Glomerular visceral epithelial cell (primary cell): ENCODE measurements at regions not wholly inside any gene's neighbourhood (a gene's known extent, or its start where the extent isn't known, plus 50 kb on each side); places are given as distances from the start of the nearest gene placed in this dataset.
A peak's percentile ranks its signal among the peaks of the same experiment; 100 is the strongest.

Source experiments
- DNase-seq: peaks from one replicate; pipeline ENCODE4 v3.0.0-alpha.2; 2016; ENCODE audit errors: extremely low spot score

DNA sequence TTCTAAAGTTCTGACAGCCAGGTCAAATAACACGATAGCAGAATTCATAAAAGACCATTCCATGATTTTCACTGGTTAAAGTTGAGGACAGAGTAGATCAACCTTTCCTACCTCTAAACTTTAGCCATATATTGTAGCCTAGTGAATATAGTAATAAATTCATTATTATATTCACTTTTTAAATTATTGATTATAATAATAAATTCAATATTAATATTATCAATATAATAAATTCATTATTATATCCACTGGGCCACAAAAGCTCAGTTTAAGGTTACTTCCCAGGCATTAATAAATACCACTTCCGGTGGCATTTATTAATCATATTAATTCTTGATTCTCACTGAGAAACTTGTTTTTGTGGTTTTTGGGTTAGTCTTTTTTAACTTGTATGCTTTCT, 85.7 kb upstream of the GPC6 start:
- DNase-seq, result no peak

DNA sequence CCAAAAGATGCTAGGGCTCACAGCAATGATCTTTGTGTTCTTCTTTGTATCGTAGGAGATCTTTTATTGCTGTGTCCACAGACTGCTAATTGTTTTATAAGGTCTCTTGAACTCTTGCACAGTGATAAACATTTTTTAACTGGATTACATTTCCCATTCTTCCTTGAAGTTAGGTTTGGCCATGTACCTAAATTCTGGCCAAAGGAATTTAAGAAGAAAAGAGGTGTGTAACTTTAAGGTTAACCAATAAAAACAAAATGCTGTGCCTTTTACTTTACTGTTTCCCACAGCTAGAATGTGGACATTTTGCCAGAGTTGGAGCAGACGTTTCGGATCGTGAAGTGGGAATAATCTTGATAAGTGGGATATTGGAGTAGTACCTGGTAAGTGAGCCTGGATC, 82.6 kb upstream of the GPC6 start:
- DNase-seq, result no peak

DNA sequence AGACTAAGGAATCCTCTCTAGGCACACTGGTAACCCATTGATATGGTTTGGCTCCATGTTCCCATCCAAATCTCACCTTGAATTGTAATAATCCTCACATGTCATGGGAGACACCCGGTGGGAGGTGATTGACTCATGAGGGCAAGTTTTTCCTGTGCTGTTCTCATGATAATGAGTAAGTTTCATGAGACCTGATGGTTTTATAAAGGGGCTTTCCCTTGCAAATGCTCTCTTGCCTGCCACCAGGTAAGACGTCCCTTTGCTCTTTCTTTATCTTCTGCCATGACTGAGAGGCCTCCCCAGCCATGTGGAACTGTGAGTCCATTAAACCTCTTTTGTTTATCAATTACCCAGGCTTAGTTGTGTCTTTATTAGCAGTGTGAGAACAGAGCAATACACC, 81.4 kb upstream of the GPC6 start:
- DNase-seq, result no peak

DNA sequence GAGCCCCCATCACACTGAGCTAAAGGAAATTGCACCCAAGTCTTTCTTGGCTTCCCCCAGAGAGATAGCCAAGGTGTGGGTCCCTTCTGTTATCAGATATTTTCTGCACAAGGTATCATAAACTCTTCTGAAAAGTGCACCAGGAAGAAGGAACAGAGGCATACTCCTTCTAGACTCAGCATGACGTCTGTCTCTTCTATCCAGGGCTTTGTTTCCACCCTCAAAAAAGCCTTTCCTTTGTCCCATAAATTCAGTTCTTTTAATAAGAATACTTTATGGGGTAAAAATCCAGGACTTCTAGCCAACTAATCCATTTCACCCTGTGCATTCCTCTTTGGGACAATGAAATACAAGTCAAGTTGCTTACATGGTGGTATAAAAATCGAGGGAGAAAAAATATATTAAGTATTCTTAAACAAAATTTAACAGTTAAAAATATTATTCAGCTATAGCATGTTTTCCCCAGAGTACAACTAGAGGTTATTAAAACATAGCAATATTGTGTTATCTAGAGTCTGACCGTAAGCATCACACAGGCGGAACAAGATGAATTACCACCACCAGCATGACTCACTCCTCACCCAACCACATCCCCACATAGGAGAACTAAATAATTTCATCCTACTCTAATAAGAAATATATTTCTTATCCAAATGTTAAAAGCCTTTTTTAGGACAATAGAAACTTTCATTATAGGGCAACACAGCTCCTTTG, 79.9 kb upstream of the GPC6 start:
- peak; percentile 68 for DNase-seq

DNA sequence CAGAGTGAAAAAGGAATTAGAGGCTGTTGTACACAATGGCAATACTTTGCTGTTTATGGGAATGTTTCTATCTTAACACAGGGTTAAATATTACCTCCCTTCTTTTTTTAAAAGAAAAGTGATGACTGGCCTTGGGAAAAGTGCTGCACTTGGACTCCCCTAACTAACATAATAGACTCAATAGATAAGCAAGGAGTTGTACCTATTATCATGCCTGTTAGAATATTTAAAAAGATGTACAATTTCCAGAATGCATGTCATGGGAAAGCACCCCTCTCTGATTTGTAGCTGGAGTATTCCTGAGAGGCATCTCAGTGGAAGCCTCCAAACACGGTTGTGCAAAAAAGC, 79.3 kb upstream of the GPC6 start:
- no peak for DNase-seq

DNA sequence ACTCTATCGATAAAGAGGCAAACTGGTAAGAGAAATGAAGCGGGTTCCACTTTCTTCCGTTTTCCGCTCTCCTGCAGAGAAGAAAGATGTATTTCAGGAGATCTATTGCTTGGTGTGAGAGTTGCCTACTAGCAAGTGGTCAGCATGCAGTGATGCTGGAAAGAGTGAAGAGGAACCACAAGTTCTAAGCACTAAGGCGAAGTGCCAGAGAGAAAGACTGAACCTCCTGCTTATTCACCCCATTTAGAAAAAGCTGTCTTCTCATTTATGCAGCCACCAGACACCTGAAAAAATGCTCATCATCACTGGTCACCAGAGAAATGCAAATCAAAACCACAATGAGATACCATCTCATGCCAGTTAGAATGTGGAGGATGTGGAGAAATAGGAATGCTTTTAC, 78.7 kb upstream of the GPC6 start:
- peak; percentile 21 for DNase-seq

DNA sequence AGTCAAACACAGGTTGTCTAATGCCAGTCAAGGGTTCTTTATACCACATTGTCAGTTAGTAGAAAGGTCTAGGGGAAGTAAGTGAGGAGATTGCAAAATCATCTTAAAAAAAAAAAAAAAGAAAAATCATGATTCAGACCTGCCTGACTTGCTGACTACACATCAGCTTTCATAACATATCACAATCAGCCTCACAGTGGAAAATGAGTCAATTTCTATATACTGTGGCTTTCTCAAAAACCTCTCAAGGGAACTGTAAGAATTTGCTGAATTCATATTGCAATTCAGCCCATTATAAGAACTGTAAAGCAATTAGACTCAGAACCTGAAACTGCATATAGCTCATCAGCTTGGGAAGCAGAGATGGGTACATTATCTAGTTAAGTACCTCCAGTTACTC, 75.3 kb upstream of the GPC6 start:
- peak; percentile 54 for DNase-seq

DNA sequence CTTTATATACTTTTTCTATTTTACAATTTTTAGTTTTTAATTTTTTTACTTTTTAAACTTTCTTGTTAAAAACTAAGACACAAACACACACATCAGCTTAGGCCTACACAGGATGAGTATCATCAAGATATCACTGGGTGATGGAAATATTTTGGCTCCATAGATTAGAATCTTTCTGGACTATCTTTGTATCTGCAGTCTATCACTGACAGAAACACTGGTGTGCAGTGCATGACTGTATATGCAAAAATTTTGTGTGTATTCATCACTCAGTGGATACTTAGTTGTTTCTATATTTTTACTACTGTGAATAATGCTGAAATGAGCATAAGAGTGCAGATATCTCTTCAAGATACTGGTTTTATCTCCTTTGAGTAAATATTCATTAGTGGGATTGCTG, 68.0 kb upstream of the GPC6 start:
- no peak for DNase-seq

DNA sequence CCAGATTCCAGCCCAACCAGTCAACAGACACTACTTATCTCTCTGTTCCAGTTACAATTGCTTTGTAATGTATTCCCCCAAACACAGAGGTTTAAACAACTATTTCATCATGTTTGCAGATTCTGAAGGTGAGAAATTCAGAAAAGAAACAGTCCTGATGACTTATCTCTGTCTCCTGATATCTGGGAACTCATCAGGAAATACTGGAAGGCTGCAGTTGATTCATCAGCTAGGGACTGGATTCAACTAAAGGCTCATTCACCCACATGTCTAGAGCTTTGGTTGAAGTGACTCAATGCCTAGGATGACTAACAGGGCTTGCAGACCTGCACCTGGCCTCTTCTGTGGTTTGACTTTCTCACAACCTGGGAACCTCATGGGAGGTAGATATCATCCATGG, 56.6 kb upstream of the GPC6 start:
- peak; percentile 88 for DNase-seq

DNA sequence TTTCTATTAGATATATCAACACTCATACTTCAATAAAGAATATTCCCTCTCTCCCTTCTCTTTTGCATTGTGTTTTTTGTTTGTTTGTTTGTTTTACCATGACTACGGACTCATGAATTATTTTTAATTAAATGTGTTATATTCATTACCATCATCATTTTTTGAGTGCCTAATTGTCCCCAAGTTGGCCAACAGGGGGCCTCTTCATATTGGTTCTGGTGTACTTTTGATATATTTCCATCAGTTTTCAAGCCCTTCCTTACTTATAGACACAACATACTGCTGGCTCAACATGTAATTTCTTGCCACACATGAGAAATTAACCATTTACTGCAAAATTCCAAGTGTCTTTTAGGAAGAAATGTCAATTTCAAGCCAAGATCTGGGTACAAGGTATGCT, 54.5 kb upstream of the GPC6 start:
- no peak for DNase-seq

DNA sequence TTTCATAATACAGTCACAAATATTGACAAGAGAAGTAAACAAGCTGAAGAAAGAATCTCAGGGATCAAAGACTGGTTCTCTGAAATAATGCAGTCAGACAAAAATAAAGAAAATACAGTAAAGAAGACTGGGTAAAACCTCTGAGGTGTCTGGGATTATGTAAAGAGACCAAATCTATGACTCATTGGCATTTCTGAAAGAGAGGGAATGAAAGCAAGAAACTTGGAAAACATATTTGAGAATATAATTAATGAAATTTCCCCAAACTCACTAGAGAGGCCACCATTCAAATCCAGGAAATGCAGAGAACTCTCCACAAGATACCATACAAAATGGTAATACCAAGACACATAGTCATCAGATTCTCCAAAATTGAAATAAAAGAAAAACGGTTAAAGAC, 53.0 kb upstream of the GPC6 start:
- no peak for DNase-seq

DNA sequence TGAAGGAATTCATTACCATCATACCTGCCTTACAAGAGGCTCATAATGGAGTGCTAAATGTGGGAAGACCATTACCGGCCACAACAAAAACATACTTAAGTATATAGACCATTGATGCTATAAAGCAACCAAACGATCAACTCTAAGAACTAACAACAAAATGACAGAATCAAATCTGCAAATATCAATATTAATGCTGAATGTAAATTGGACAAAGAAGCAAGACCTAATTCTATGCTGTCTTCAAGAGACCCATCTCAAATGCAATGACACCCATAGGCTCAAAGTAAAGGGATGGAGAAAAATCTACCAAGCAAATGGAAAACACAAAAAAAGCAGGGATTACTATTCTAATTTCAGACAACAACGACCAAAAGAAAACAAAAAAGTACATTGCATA, 52.3 kb upstream of the GPC6 start:
- no peak for DNase-seq
